HCT116 (cell line): ENCODE measurements at regions not wholly inside any gene's neighbourhood (a gene's known extent, or its start where the extent isn't known, plus 50 kb on each side); places are given as distances from the start of the nearest gene placed in this dataset.

Experiments
- CEBPB ChIP-seq: IDR thresholded peaks from 2 replicates; pipeline ENCODE4 v1.6.1; 2012; ENCODE audit warnings: low read depth
- ELF1 ChIP-seq: IDR thresholded peaks from 2 replicates; pipeline ENCODE4 v1.6.1; 2012; ENCODE audit warnings: low read depth, borderline replicate concordance
- EZH2 ChIP-seq: fragments of 200-600 bp; sonication (generic); IDR thresholded peaks from 2 replicates; pipeline ENCODE4 v1.6.1; 2017; ENCODE audit warnings: antibody characterized with exemption, mixed run types
- EZH2phosphoT487 ChIP-seq: fragments of 200-600 bp; IDR thresholded peaks from 2 replicates; pipeline ENCODE4 v1.6.1; 2018; ENCODE audit warnings: antibody characterized with exemption, borderline replicate concordance
- FOSL1 ChIP-seq: IDR thresholded peaks from 2 replicates; pipeline ENCODE4 v1.6.1; 2012; ENCODE audit warnings: low read depth
- JUND ChIP-seq: IDR thresholded peaks from 2 replicates; pipeline ENCODE4 v1.6.1; 2012
- POLR2A ChIP-seq: IDR thresholded peaks from 2 replicates; pipeline ENCODE4 v1.7.0; 2011; ENCODE audit warnings: borderline replicate concordance; ENCODE audit not compliant: insufficient read depth, insufficient read length; ENCODE audit errors: extremely low read depth
- POLR2AphosphoS5 ChIP-seq: IDR thresholded peaks from 2 replicates; pipeline ENCODE4 v1.6.1; 2011; ENCODE audit warnings: mild to moderate bottlenecking, low read depth, low read length, moderate library complexity
- SIN3A ChIP-seq: IDR thresholded peaks from 2 replicates; pipeline ENCODE4 v1.6.1; 2012; ENCODE audit warnings: low read depth
- YY1 ChIP-seq: IDR thresholded peaks from 2 replicates; pipeline ENCODE4 v1.6.1; 2011; ENCODE audit warnings: low read length, low read depth, moderate library complexity, mild to moderate bottlenecking; ENCODE audit not compliant: insufficient replicate concordance; ENCODE audit errors: extremely low read depth
- TF ChIP-seq, protein P1 (sequence below), 3 experiments: fragments of 200-600 bp in 1 of 3; sonication (generic) in 1 of 3; IDR thresholded peaks in 2 of 3; conservative IDR thresholded peaks in 1 of 3; 2 replicates each; pipeline ENCODE4 v1.5.1; 2012 to 2017; ENCODE audit warnings: low read depth in 2 of 3, low read length in 2 of 3, antibody characterized with exemption in 1 of 3, borderline replicate concordance in 1 of 3, control low read depth in 1 of 3, mild to moderate bottlenecking in 1 of 3, mixed read lengths in 1 of 3, mixed run types in 1 of 3, moderate library complexity in 1 of 3; ENCODE audit not compliant: insufficient read depth in 1 of 3
- TF ChIP-seq, protein P2 (sequence below): IDR thresholded peaks from 2 replicates; pipeline ENCODE4 v1.6.1; 2012; ENCODE audit warnings: low read depth
- TF ChIP-seq, protein P3 (sequence below): IDR thresholded peaks from 2 replicates; pipeline ENCODE4 v1.6.1; 2012

DNA sequence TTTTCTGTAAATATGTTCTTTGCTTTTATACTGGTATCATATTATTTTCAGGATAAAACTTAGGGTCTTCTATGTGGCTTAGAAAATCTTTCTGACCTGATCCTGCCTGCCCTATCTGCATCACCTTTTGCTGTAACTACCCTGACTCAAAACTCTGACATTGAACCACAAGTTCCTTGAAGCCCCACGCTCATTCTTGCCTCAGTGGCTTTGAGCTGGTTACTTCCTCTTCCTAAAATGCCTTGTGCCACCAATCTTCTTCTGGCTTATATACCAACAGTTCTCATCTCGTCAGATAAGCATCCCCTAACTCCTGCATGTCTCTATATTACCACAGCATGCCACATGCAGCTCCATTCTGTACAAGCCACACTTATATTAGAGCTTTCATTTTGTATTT is 84.5 kb upstream of the LRRC7 start:
- TF ChIP-seq ELF1 (no peak), EZH2 (no peak), POLR2AphosphoS5 (no peak), YY1 (no peak), EZH2phosphoT487 (no peak), FOSL1 (no peak), POLR2A (no peak), SIN3A (no peak), CEBPB (no peak), JUND (no peak)
- TF ChIP-seq, protein P1, sequence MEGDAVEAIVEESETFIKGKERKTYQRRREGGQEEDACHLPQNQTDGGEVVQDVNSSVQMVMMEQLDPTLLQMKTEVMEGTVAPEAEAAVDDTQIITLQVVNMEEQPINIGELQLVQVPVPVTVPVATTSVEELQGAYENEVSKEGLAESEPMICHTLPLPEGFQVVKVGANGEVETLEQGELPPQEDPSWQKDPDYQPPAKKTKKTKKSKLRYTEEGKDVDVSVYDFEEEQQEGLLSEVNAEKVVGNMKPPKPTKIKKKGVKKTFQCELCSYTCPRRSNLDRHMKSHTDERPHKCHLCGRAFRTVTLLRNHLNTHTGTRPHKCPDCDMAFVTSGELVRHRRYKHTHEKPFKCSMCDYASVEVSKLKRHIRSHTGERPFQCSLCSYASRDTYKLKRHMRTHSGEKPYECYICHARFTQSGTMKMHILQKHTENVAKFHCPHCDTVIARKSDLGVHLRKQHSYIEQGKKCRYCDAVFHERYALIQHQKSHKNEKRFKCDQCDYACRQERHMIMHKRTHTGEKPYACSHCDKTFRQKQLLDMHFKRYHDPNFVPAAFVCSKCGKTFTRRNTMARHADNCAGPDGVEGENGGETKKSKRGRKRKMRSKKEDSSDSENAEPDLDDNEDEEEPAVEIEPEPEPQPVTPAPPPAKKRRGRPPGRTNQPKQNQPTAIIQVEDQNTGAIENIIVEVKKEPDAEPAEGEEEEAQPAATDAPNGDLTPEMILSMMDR (IDR thresholded peaks at IDR 0.05 in 2 of 3, conservative IDR thresholded peaks at IDR 0.05 in 1 of 3; ENCODE audit: borderline replicate concordance in 1 of 3, insufficient read depth in 1 of 3, low read depth in 2 of 3, low read length in 2 of 3): no peak
- TF ChIP-seq, protein P2, sequence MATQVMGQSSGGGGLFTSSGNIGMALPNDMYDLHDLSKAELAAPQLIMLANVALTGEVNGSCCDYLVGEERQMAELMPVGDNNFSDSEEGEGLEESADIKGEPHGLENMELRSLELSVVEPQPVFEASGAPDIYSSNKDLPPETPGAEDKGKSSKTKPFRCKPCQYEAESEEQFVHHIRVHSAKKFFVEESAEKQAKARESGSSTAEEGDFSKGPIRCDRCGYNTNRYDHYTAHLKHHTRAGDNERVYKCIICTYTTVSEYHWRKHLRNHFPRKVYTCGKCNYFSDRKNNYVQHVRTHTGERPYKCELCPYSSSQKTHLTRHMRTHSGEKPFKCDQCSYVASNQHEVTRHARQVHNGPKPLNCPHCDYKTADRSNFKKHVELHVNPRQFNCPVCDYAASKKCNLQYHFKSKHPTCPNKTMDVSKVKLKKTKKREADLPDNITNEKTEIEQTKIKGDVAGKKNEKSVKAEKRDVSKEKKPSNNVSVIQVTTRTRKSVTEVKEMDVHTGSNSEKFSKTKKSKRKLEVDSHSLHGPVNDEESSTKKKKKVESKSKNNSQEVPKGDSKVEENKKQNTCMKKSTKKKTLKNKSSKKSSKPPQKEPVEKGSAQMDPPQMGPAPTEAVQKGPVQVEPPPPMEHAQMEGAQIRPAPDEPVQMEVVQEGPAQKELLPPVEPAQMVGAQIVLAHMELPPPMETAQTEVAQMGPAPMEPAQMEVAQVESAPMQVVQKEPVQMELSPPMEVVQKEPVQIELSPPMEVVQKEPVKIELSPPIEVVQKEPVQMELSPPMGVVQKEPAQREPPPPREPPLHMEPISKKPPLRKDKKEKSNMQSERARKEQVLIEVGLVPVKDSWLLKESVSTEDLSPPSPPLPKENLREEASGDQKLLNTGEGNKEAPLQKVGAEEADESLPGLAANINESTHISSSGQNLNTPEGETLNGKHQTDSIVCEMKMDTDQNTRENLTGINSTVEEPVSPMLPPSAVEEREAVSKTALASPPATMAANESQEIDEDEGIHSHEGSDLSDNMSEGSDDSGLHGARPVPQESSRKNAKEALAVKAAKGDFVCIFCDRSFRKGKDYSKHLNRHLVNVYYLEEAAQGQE: no peak
- TF ChIP-seq, protein P3, sequence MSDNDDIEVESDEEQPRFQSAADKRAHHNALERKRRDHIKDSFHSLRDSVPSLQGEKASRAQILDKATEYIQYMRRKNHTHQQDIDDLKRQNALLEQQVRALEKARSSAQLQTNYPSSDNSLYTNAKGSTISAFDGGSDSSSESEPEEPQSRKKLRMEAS: no peak
